SK-N-SH (cell line): ENCODE measurements at regions not wholly inside any gene's neighbourhood (a gene's known extent, or its start where the extent isn't known, plus 50 kb on each side); places are given as distances from the start of the nearest gene placed in this dataset.
A peak's percentile ranks its signal among the peaks of the same experiment; 100 is the strongest.

Source experiments
- CTCF ChIA-PET: fragments of 300-600, 350-600 bp; formaldehyde crosslinking; extraction: SDS; loops from one replicate; lab custom pipeline; 2021; lab: Yijun Ruan, JAX
- POLR2A ChIA-PET: fragments of 350-600 bp; sonication (Branson Sonifier 250); formaldehyde crosslinking; extraction: SDS; loops from one replicate; lab custom pipeline; 2020; ENCODE audit warnings: antibody characterized with exemption, inconsistent platforms; lab: Yijun Ruan, JAX
- DNase-seq: peaks from one replicate; pipeline ENCODE4 v3.0.0; 2012
- H2AFZ ChIP-seq: fragments of 200-600 bp; sonication (generic); 2 replicates; pipeline ENCODE4 v1.8.1; 2016; ENCODE audit warnings: antibody characterized with exemption, mild to moderate bottlenecking, low read depth
- H3F3A ChIP-seq: fragments of 200-600 bp; sonication (generic); replicated peaks from 2 replicates; pipeline ENCODE3; 2016; ENCODE audit warnings: antibody characterized with exemption, mild to moderate bottlenecking; ENCODE audit not compliant: insufficient read depth
- H3K27ac ChIP-seq, 2 experiments: fragments of 200-500 bp in 1 of 2; fragments of 200-600 bp in 1 of 2; sonication (Bioruptor generic) in 1 of 2; sonication (generic), shearing (Covaris generic) in 1 of 2; 2 replicates each; pipeline versions ENCODE4 v1.5.1 to v1.6.1; 2014 to 2016; ENCODE audit warnings: low read depth in 2 of 2, inconsistent platforms in 1 of 2, low read length in 1 of 2, mild to moderate bottlenecking in 1 of 2, mixed read lengths in 1 of 2
- H3K27me3 ChIP-seq: fragments of 200-600 bp; sonication (generic), shearing (Covaris generic); 2 replicates; pipeline ENCODE4 v1.6.1; 2016; ENCODE audit warnings: mixed run types; ENCODE audit not compliant: insufficient read depth
- H3K36me3 ChIP-seq, 2 experiments: fragments of 200-500 bp in 1 of 2; fragments of 200-600 bp in 1 of 2; sonication (Bioruptor generic) in 1 of 2; sonication (generic) in 1 of 2; replicated peaks in 1 of 2; 2 replicates each; pipeline versions ENCODE3 to v1.5.1; 2014 to 2016; ENCODE audit warnings: low read length in 1 of 2, mild to moderate bottlenecking in 1 of 2; ENCODE audit not compliant: insufficient read depth in 2 of 2, control insufficient read depth in 1 of 2
- H3K4me1 ChIP-seq, 2 experiments: fragments of 200-500 bp in 1 of 2; fragments of 200-600 bp in 1 of 2; sonication (Bioruptor generic) in 1 of 2; sonication (generic), shearing (Covaris generic) in 1 of 2; 2 replicates each; pipeline versions ENCODE4 v1.5.1 to v1.6.1; 2014 to 2016; ENCODE audit warnings: low read depth in 1 of 2, low read length in 1 of 2, mixed run types in 1 of 2; ENCODE audit not compliant: insufficient read depth in 2 of 2, control insufficient read depth in 1 of 2
- H3K4me2 ChIP-seq: fragments of 200-600 bp; sonication (generic), shearing (Covaris generic); 2 replicates; pipeline ENCODE4 v1.6.1; 2017; ENCODE audit warnings: mixed run types
- H3K4me3 ChIP-seq, 2 experiments: fragments of 200-500 bp in 1 of 2; fragments of 200-600 bp in 1 of 2; sonication (Bioruptor generic) in 1 of 2; sonication (generic), shearing (Covaris generic) in 1 of 2; 2 replicates each; pipeline versions ENCODE4 v1.5.1 to v1.8.1; 2014 to 2016; ENCODE audit warnings: low read depth in 2 of 2, inconsistent platforms in 1 of 2, low read length in 1 of 2, mild to moderate bottlenecking in 1 of 2, mixed read lengths in 1 of 2, moderate library complexity in 1 of 2
- H3K79me2 ChIP-seq: fragments of 200-600 bp; sonication (generic); 2 replicates; pipeline ENCODE4 v1.8.1; 2017; ENCODE audit warnings: mild to moderate bottlenecking; ENCODE audit not compliant: insufficient read depth
- H3K9ac ChIP-seq: fragments of 200-600 bp; sonication (generic); 2 replicates; pipeline ENCODE4 v1.6.1; 2017; ENCODE audit warnings: mixed run types
- H3K9me2 ChIP-seq: fragments of 200-600 bp; sonication (generic); 2 replicates; pipeline ENCODE4 v1.6.1; 2017; ENCODE audit warnings: mixed run types
- H3K9me3 ChIP-seq: fragments of 200-600 bp; sonication (generic); 2 replicates; pipeline ENCODE4 v1.6.1; 2017; ENCODE audit warnings: mixed run types, mild to moderate bottlenecking, moderate library complexity
- H4K20me1 ChIP-seq: fragments of 200-600 bp; sonication (generic); 2 replicates; pipeline ENCODE4 v1.6.1; 2017; ENCODE audit warnings: mild to moderate bottlenecking, mixed run types; ENCODE audit not compliant: insufficient read depth
- EP300 ChIP-seq, 2 experiments: IDR thresholded peaks; 2 replicates each; pipeline versions ENCODE4 v1.4.0 to v1.6.1; 2012; ENCODE audit warnings: borderline replicate concordance in 1 of 2, low read depth in 1 of 2, low read length in 1 of 2
- FOXJ3 ChIP-seq: sonication (generic); formaldehyde crosslinking; IDR thresholded peaks from 2 replicates; pipeline ENCODE4 v1.5.1; 2020; ENCODE audit warnings: mild to moderate bottlenecking, missing genetic modification reagents
- GABPA ChIP-seq: IDR thresholded peaks from 2 replicates; pipeline ENCODE4 v1.4.0; 2012; ENCODE audit warnings: low read depth, mild to moderate bottlenecking
- GATA2 ChIP-seq: sonication (generic); formaldehyde crosslinking; IDR thresholded peaks from 2 replicates; pipeline ENCODE4 v1.5.0; 2020; ENCODE audit warnings: mild to moderate bottlenecking, missing genetic modification reagents
- IRF3 ChIP-seq: fragments of 150-350 bp; IDR thresholded peaks from 2 replicates; pipeline ENCODE4 v1.6.1; 2016; ENCODE audit warnings: mild to moderate bottlenecking, low read depth, low read length
- JUND ChIP-seq: IDR thresholded peaks from 2 replicates; pipeline ENCODE4 v1.4.0; 2012
- MEF2A ChIP-seq: IDR thresholded peaks from 2 replicates; pipeline ENCODE4 v1.4.0; 2012; ENCODE audit warnings: low read depth, borderline replicate concordance
- NRF1 ChIP-seq: IDR thresholded peaks from 2 replicates; pipeline ENCODE4 v1.6.1; 2012; ENCODE audit warnings: low read depth, mild to moderate bottlenecking, low read length
- POLR2AphosphoS5 ChIP-seq: IDR thresholded peaks from 2 replicates; pipeline ENCODE4 v1.6.1; 2012; ENCODE audit warnings: low read depth, low read length
- RAD21 ChIP-seq: IDR thresholded peaks from 2 replicates; pipeline ENCODE4 v1.6.1; 2012; ENCODE audit warnings: mild to moderate bottlenecking, low read length
- RCOR1 ChIP-seq: fragments of 150-350 bp; IDR thresholded peaks from 2 replicates; pipeline ENCODE4 v1.6.1; 2017; ENCODE audit warnings: antibody characterized with exemption, low read length
- RXRA ChIP-seq: IDR thresholded peaks from 2 replicates; pipeline ENCODE4 v1.4.0; 2012; ENCODE audit warnings: low read depth, mild to moderate bottlenecking, borderline replicate concordance
- SIN3A ChIP-seq: IDR thresholded peaks from 2 replicates; pipeline ENCODE4 v1.6.1; 2012; ENCODE audit warnings: low read depth, mild to moderate bottlenecking, low read length, moderate library complexity, borderline replicate concordance
- SMC3 ChIP-seq: IDR thresholded peaks from 2 replicates; pipeline ENCODE4 v1.6.1; 2012; ENCODE audit warnings: low read depth, low read length, improper control_type of control experiment
- TCF12 ChIP-seq: IDR thresholded peaks from 2 replicates; pipeline ENCODE4 v1.4.0; 2012
- YY1 ChIP-seq: IDR thresholded peaks from 2 replicates; pipeline ENCODE4 v1.4.0; 2012; ENCODE audit warnings: low read depth, mild to moderate bottlenecking
- WGBS: methylation state at CpG from one replicate; pipeline ENCODE4 v1.1.6; 2017; ENCODE audit warnings: low lambda C conversion rate; 5-methylcytosine and 5-hydroxymethylcytosine counted together
- TF ChIP-seq, protein P1 (sequence below): fragments of 200-600 bp; sonication (generic); IDR thresholded peaks from 2 replicates; pipeline ENCODE4 v1.6.1; 2017; ENCODE audit warnings: antibody characterized with exemption, mild to moderate bottlenecking, moderate library complexity
- TF ChIP-seq, protein P2 (sequence below): fragments of 150-350 bp; IDR thresholded peaks from 2 replicates; pipeline ENCODE4 v1.6.1; 2017; ENCODE audit warnings: antibody characterized with exemption, low read length, low read depth, borderline replicate concordance
- TF ChIP-seq, protein P3 (sequence below): IDR thresholded peaks from 2 replicates; pipeline ENCODE4; 2012
- TF ChIP-seq, protein P4 (sequence below): IDR thresholded peaks from 2 replicates; pipeline ENCODE4 v1.4.0; 2012; ENCODE audit warnings: low read depth, borderline replicate concordance

GRCh38 chr13:73837147-73837546 lies 297.1 kb downstream of the KLF12 start:
- 69% methylated on average over 5 of the region's 5 CpGs for WGBS
- H3K9me3 ChIP-seq, result no peaks in the 10 kb centered on the region
- H3K9ac ChIP-seq, result no peak overlapping the region
- H3K79me2 ChIP-seq, result peaks cover 6% of the 10 kb centered on the region; the same call in 1 of the 2 replicates
- no peak for TF ChIP-seq FOXJ3 (CRISPR knock-in tag)
- 0 out of 2 replicates have a peak, but pooled peaks have one; percentile 5 for TF ChIP-seq TCF12
- peak; percentile 72 for TF ChIP-seq GATA2 (CRISPR knock-in tag)
- TF ChIP-seq NRF1, result no peak
- TF ChIP-seq EP300 (IDR thresholded peaks at IDR 0.05; ENCODE audit: borderline replicate concordance in 1 of 2, low read depth in 1 of 2, low read length in 1 of 2), result peak in 1 of 2 experiments; percentile 24; a peak in 1 of 4 replicates
- peak; percentile 56; the same call in 1 of the 2 replicates for TF ChIP-seq RCOR1
- H3F3A ChIP-seq, result no peaks in the 10 kb centered on the region
- ChIA-PET POLR2A (interaction anchor here (0.9 kb wide), 1 partner anchor 718 kb away, joined by 3 read pairs; no protein-coding TSS in a partner anchor), CTCF (interaction anchor here (0.9 to 3.3 kb wide), 2 partner anchors 13 to 450 kb away, joined by 3 to 29 read pairs; no protein-coding TSS in a partner anchor)
- H3K27ac ChIP-seq, result peak overlapping the region in 1 of 2 experiments; percentile 77; a peak in 2 of 4 replicates
- no peak overlapping the region for H3K4me3 ChIP-seq
- H3K9me2 ChIP-seq, result no peaks in the 10 kb centered on the region
- no peaks in the 10 kb centered on the region for H3K27me3 ChIP-seq
- H3K4me1 ChIP-seq, result peaks cover 8 to 9% of the 10 kb centered on the region in 2 experiments; a peak in 3 of 4 replicates
- H3K4me2 ChIP-seq, result no peak overlapping the region
- peak; percentile 6 for DNase-seq
- H3K36me3 ChIP-seq, result no peaks in the 10 kb centered on the region
- H2AFZ ChIP-seq, result no peak overlapping the region
- H4K20me1 ChIP-seq, result no peaks in the 10 kb centered on the region

GRCh38 chr13:73835138-73835721 lies 299.0 kb downstream of the KLF12 start:
- H3K4me2 ChIP-seq, result no peak overlapping the region
- peaks cover 8 to 9% of the 10 kb centered on the region in 2 experiments; a peak in 3 of 4 replicates for H3K4me1 ChIP-seq
- H3K36me3 ChIP-seq, result no peaks in the 10 kb centered on the region
- H4K20me1 ChIP-seq, result no peaks in the 10 kb centered on the region
- H3K9ac ChIP-seq, result no peak overlapping the region
- peak overlapping the region in 1 of 2 experiments; percentile 69; a peak in 2 of 4 replicates for H3K27ac ChIP-seq
- H3F3A ChIP-seq, result no peaks in the 10 kb centered on the region
- CTCF ChIA-PET, result interaction anchor here (0.6 to 3.6 kb wide), 24 partner anchors 13 to 1423 kb away, joined by 3 to 29 read pairs (median 4); no protein-coding TSS in a partner anchor
- H3K79me2 ChIP-seq, result peaks cover 6% of the 10 kb centered on the region; the same call in 1 of the 2 replicates
- POLR2A ChIA-PET, result no interaction called here
- H3K4me3 ChIP-seq, result no peak overlapping the region
- H2AFZ ChIP-seq, result no peak overlapping the region
- no peaks in the 10 kb centered on the region for H3K9me2 ChIP-seq
- WGBS, result 33% methylated on average over 5 of the region's 5 CpGs
- no peaks in the 10 kb centered on the region for H3K27me3 ChIP-seq
- DNase-seq, result peak; percentile 33
- no peaks in the 10 kb centered on the region for H3K9me3 ChIP-seq
- TF ChIP-seq YY1 (no peak), JUND (no peak), POLR2AphosphoS5 (no peak), RAD21 (peak; percentile 85), RXRA (no peak), GATA2 (CRISPR knock-in tag) (0 out of 2 replicates have a peak, but pooled peaks have one; percentile 25), SIN3A (no peak), GABPA (no peak), IRF3 (no peak), FOXJ3 (CRISPR knock-in tag) (no peak), RCOR1 (no peak), SMC3 (peak; percentile 60), NRF1 (no peak), MEF2A (no peak)
- TF ChIP-seq, protein P1, sequence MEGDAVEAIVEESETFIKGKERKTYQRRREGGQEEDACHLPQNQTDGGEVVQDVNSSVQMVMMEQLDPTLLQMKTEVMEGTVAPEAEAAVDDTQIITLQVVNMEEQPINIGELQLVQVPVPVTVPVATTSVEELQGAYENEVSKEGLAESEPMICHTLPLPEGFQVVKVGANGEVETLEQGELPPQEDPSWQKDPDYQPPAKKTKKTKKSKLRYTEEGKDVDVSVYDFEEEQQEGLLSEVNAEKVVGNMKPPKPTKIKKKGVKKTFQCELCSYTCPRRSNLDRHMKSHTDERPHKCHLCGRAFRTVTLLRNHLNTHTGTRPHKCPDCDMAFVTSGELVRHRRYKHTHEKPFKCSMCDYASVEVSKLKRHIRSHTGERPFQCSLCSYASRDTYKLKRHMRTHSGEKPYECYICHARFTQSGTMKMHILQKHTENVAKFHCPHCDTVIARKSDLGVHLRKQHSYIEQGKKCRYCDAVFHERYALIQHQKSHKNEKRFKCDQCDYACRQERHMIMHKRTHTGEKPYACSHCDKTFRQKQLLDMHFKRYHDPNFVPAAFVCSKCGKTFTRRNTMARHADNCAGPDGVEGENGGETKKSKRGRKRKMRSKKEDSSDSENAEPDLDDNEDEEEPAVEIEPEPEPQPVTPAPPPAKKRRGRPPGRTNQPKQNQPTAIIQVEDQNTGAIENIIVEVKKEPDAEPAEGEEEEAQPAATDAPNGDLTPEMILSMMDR, result peak; percentile 76
- TF ChIP-seq, protein P2, sequence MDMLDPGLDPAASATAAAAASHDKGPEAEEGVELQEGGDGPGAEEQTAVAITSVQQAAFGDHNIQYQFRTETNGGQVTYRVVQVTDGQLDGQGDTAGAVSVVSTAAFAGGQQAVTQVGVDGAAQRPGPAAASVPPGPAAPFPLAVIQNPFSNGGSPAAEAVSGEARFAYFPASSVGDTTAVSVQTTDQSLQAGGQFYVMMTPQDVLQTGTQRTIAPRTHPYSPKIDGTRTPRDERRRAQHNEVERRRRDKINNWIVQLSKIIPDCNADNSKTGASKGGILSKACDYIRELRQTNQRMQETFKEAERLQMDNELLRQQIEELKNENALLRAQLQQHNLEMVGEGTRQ, result no peak
- TF ChIP-seq, protein P3, sequence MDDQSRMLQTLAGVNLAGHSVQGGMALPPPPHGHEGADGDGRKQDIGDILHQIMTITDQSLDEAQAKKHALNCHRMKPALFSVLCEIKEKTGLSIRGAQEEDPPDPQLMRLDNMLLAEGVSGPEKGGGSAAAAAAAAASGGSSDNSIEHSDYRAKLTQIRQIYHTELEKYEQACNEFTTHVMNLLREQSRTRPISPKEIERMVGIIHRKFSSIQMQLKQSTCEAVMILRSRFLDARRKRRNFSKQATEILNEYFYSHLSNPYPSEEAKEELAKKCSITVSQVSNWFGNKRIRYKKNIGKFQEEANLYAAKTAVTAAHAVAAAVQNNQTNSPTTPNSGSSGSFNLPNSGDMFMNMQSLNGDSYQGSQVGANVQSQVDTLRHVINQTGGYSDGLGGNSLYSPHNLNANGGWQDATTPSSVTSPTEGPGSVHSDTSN, result no peak
- TF ChIP-seq, protein P4, sequence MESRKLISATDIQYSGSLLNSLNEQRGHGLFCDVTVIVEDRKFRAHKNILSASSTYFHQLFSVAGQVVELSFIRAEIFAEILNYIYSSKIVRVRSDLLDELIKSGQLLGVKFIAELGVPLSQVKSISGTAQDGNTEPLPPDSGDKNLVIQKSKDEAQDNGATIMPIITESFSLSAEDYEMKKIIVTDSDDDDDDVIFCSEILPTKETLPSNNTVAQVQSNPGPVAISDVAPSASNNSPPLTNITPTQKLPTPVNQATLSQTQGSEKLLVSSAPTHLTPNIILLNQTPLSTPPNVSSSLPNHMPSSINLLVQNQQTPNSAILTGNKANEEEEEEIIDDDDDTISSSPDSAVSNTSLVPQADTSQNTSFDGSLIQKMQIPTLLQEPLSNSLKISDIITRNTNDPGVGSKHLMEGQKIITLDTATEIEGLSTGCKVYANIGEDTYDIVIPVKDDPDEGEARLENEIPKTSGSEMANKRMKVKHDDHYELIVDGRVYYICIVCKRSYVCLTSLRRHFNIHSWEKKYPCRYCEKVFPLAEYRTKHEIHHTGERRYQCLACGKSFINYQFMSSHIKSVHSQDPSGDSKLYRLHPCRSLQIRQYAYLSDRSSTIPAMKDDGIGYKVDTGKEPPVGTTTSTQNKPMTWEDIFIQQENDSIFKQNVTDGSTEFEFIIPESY, result no peak
